Ovary (tissue), 3 donors: ENCODE measurements at regions not wholly inside any gene's neighbourhood (a gene's known extent, or its start where the extent isn't known, plus 50 kb on each side); places are given as distances from the start of the nearest gene placed in this dataset.

ENCODE experiments used
- CTCF ChIP-seq, 3 donors: fragments of 450-650 bp in 2 of 3; fragments of 200-600 bp in 1 of 3; IDR thresholded peaks; one replicate each; pipeline versions ENCODE4 v1.5.1 to v1.8.0; 2016 to 2022; ENCODE audit warnings: antibody characterized with exemption in 3 of 3, mild to moderate bottlenecking in 1 of 3
- EP300 ChIP-seq: sonication (generic); formaldehyde crosslinking; IDR thresholded peaks from one replicate; pipeline ENCODE4 v1.6.1; 2017; ENCODE audit warnings: antibody characterized with exemption
- POLR2A ChIP-seq: fragments of 450-650 bp; IDR thresholded peaks from one replicate; pipeline ENCODE4 v1.6.1; 2017; ENCODE audit warnings: antibody characterized with exemption, mild to moderate bottlenecking, moderate library complexity
- donor health status: DM: no; HTN: no; CAD: no.

GRCh38 chr15:38631119-38632075 is 66.8 kb upstream of the RASGRP1 start:
- TF ChIP-seq POLR2A (no peak), CTCF (IDR thresholded peaks at IDR 0.05) (no peak), EP300 (no peak)
